NT2/D1 (cell line): ENCODE measurements at regions not wholly inside any gene's neighbourhood (a gene's known extent, or its start where the extent isn't known, plus 50 kb on each side); places are given as distances from the start of the nearest gene placed in this dataset.

ENCODE experiments used
- DNase-seq: peaks from one replicate; pipeline ENCODE4 v3.0.0-alpha.2; 2011; ENCODE audit warnings: low read depth, low spot score
- H3K27me3 ChIP-seq: 2 replicates; pipeline ENCODE4 v1.6.0; 2011; ENCODE audit warnings: mild to moderate bottlenecking; ENCODE audit not compliant: insufficient read length, insufficient read depth
- H3K36me3 ChIP-seq: 2 replicates; pipeline ENCODE4 v1.6.1; 2011; ENCODE audit warnings: mild to moderate bottlenecking, low read length, mixed read lengths; ENCODE audit not compliant: insufficient read depth, insufficient read length
- H3K4me1 ChIP-seq: 2 replicates; pipeline ENCODE4 v1.5.1; 2011; ENCODE audit not compliant: insufficient read depth, insufficient read length
- H3K4me3 ChIP-seq: 2 replicates; pipeline ENCODE4 v1.5.1; 2011; ENCODE audit warnings: low read depth; ENCODE audit not compliant: insufficient read length
- H3K9ac ChIP-seq: 2 replicates; pipeline ENCODE4 v1.6.0; 2011; ENCODE audit warnings: low read depth; ENCODE audit not compliant: insufficient read length
- H3K9me3 ChIP-seq: 2 replicates; pipeline ENCODE4 v1.5.1; 2011; ENCODE audit warnings: mild to moderate bottlenecking, low read length; ENCODE audit not compliant: insufficient read depth
- SUZ12 ChIP-seq: IDR thresholded peaks from 2 replicates; pipeline ENCODE4 v1.6.1; 2011; ENCODE audit not compliant: insufficient read length, insufficient read depth; ENCODE audit errors: extremely low read depth
- YY1 ChIP-seq: IDR thresholded peaks from 2 replicates; pipeline ENCODE4 v1.6.1; 2011; ENCODE audit not compliant: insufficient read length, insufficient read depth
- ZNF274 ChIP-seq: IDR thresholded peaks from 2 replicates; pipeline ENCODE4 v1.6.1; 2011; ENCODE audit warnings: mild to moderate bottlenecking, low read depth, low read length

- Histone ChIP-seq H3K9me3 (peaks cover 7% of the 10 kb centered on the region; the same call in 1 of the 2 replicates), H3K4me3 (no peak overlapping the region), H3K4me1 (peaks cover 36% of the 10 kb centered on the region), H3K9ac (peak overlapping the region; percentile 57), H3K36me3 (no peaks in the 10 kb centered on the region), H3K27me3 (no peaks in the 10 kb centered on the region)
- DNase-seq, result no peak
- TF ChIP-seq YY1, result no peak
- TF ChIP-seq SUZ12, result no peak
- TF ChIP-seq ZNF274, result no peak
Observed at GRCh38 chr21:43324596-43324995, 102.3 kb downstream of the SIK1 start.

GRCh38 chr21:43323244-43324005 is 103.5 kb downstream of the SIK1 start:
- TF ChIP-seq ZNF274, result no peak
- no peak for TF ChIP-seq SUZ12
- TF ChIP-seq YY1, result no peak
- H3K9ac ChIP-seq, result peak overlapping the region; percentile 5
- no peaks in the 10 kb centered on the region for H3K36me3 ChIP-seq
- H3K4me3 ChIP-seq, result no peak overlapping the region
- H3K9me3 ChIP-seq, result no peaks in the 10 kb centered on the region
- H3K27me3 ChIP-seq, result no peaks in the 10 kb centered on the region
- DNase-seq, result no peak
- H3K4me1 ChIP-seq, result peaks cover 41% of the 10 kb centered on the region

GRCh38 chr21:43322805-43323204 is 104.1 kb downstream of the SIK1 start:
- no peak for DNase-seq
- TF ChIP-seq YY1, result no peak
- no peak for TF ChIP-seq ZNF274
- TF ChIP-seq SUZ12, result no peak
- H3K4me1 ChIP-seq, result peaks cover 38% of the 10 kb centered on the region
- H3K4me3 ChIP-seq, result no peak overlapping the region
- H3K36me3 ChIP-seq, result no peaks in the 10 kb centered on the region
- no peak overlapping the region for H3K9ac ChIP-seq
- peaks cover 5% of the 10 kb centered on the region; the same call in 1 of the 2 replicates for H3K9me3 ChIP-seq
- no peaks in the 10 kb centered on the region for H3K27me3 ChIP-seq

- H3K9me3 ChIP-seq, result peaks cover 10% of the 10 kb centered on the region; the same call in 1 of the 2 replicates
- no peaks in the 10 kb centered on the region for H3K27me3 ChIP-seq
- H3K4me1 ChIP-seq, result peaks cover 38% of the 10 kb centered on the region
- no peak for TF ChIP-seq YY1
- TF ChIP-seq ZNF274, result no peak
- TF ChIP-seq SUZ12, result no peak
- no peak for DNase-seq
- no peak overlapping the region for H3K9ac ChIP-seq
- no peaks in the 10 kb centered on the region for H3K36me3 ChIP-seq
- no peak overlapping the region for H3K4me3 ChIP-seq
Observed at GRCh38 chr21:43322311-43322710, 104.6 kb downstream of the SIK1 start.

GRCh38 chr21:43321611-43322010 is 105.3 kb downstream of the SIK1 start:
- Histone ChIP-seq H3K4me1 (peaks cover 34% of the 10 kb centered on the region), H3K9ac (no peak overlapping the region), H3K4me3 (no peak overlapping the region), H3K9me3 (peaks cover 16% of the 10 kb centered on the region; the same call in 1 of the 2 replicates), H3K36me3 (no peaks in the 10 kb centered on the region), H3K27me3 (no peaks in the 10 kb centered on the region)
- DNase-seq, result no peak
- TF ChIP-seq SUZ12 (no peak), ZNF274 (no peak), YY1 (no peak)

- no peak for TF ChIP-seq ZNF274
- no peak for TF ChIP-seq SUZ12
- no peak for TF ChIP-seq YY1
- no peak overlapping the region for H3K4me3 ChIP-seq
- peaks cover 16% of the 10 kb centered on the region; the same call in 1 of the 2 replicates for H3K9me3 ChIP-seq
- H3K27me3 ChIP-seq, result no peaks in the 10 kb centered on the region
- no peak overlapping the region for H3K9ac ChIP-seq
- DNase-seq, result no peak
- no peaks in the 10 kb centered on the region for H3K36me3 ChIP-seq
- H3K4me1 ChIP-seq, result peaks cover 34% of the 10 kb centered on the region
Observed at GRCh38 chr21:43321111-43321510, 105.8 kb downstream of the SIK1 start.

- TF ChIP-seq ZNF274 (no peak), YY1 (no peak), SUZ12 (no peak)
- Histone ChIP-seq H3K36me3 (no peaks in the 10 kb centered on the region), H3K27me3 (no peaks in the 10 kb centered on the region), H3K9ac (no peak overlapping the region), H3K4me1 (peaks cover 34% of the 10 kb centered on the region), H3K4me3 (no peak overlapping the region), H3K9me3 (peaks cover 16% of the 10 kb centered on the region; the same call in 1 of the 2 replicates)
- DNase-seq, result no peak
Observed at GRCh38 chr21:43320526-43320925, 106.4 kb downstream of the SIK1 start.
